HepG2 (cell line): ENCODE measurements at regions not wholly inside any gene's neighbourhood (a gene's known extent, or its start where the extent isn't known, plus 50 kb on each side); places are given as distances from the start of the nearest gene placed in this dataset.

ENCODE experiments used
- ATAC-seq: fragments of 200-7000 bp; cut with Tn5 transposase; 3 replicates; pipeline ENCODE4 v1.9.1; 2020; ENCODE audit warnings: mild to moderate bottlenecking, moderate library complexity
- BruUV-seq: library from RNA; stranded (reverse); fragments of 400-500 nt; replicated peaks from 2 replicates; lab custom pipeline; 2021; lab: Mats Ljungman, UMichigan
- CTCF ChIA-PET: fragments of 300-600 bp; formaldehyde crosslinking; extraction: SDS; loops from one replicate; lab custom pipeline; 2021; ENCODE audit warnings: low total read pairs, inconsistent platforms, low intra/inter-chr PET ratio; lab: Yijun Ruan, JAX
- POLR2A ChIA-PET: fragments of 350-600 bp; sonication (Branson Sonifier 250); formaldehyde crosslinking; loops from one replicate; lab custom pipeline; 2020; ENCODE audit warnings: antibody characterized with exemption, inconsistent platforms; lab: Yijun Ruan, JAX
- DNase-seq: peaks from one replicate; pipeline ENCODE4 v3.0.0-alpha.2; 2015; ENCODE audit warnings: low spot score
- FAIRE-seq: peaks from 3 replicates; lab custom pipeline; 2011; peaks lifted over from hg19 to GRCh38; lab: Jason Lieb, UNC
- H2AFZ ChIP-seq: one replicate; pipeline ENCODE4 v1.6.1; 2011; ENCODE audit warnings: low read length, inconsistent platforms
- H3K27ac ChIP-seq: fragments of 300-600 bp; 3 replicates; pipeline ENCODE4 v1.8.0; 2011; ENCODE audit warnings: mixed run types, mild to moderate bottlenecking, mixed read lengths, low read length, inconsistent platforms; ENCODE audit not compliant: insufficient read depth; ENCODE audit errors: extremely low read length
- H3K27me3 ChIP-seq, 2 experiments: fragments of 200-600 bp in 1 of 2; 2 replicates in 1 of 2; 3 replicates in 1 of 2; pipeline versions ENCODE4 v1.6.0 to v1.8.0; 2011; ENCODE audit warnings: low read length in 2 of 2, mild to moderate bottlenecking in 2 of 2, moderate library complexity in 2 of 2, inconsistent platforms in 1 of 2; ENCODE audit not compliant: insufficient read depth in 2 of 2, control insufficient read depth in 1 of 2
- H3K36me3 ChIP-seq, 2 experiments: fragments of 200-600 bp in 1 of 2; replicated peaks in 1 of 2; 2 replicates in 1 of 2; 3 replicates in 1 of 2; pipeline versions ENCODE4 v1.5.1 to v1.8.0; 2011; ENCODE audit warnings: low read length in 2 of 2, inconsistent platforms in 1 of 2; ENCODE audit not compliant: insufficient read depth in 2 of 2, control insufficient read depth in 1 of 2
- H3K4me1 ChIP-seq: 2 replicates; pipeline ENCODE4 v1.5.1; 2012; ENCODE audit warnings: low read length, inconsistent platforms; ENCODE audit not compliant: insufficient read depth
- H3K4me2 ChIP-seq: 2 replicates; pipeline ENCODE4 v1.6.0; 2011; ENCODE audit warnings: low read depth, low read length, inconsistent platforms
- H3K4me3 ChIP-seq, 3 experiments: fragments of 200-600 bp in 1 of 3; sonication (generic), shearing (Covaris generic) in 1 of 3; replicated peaks in 1 of 3; 2 replicates each; pipeline ENCODE4 v1.5.1; 2011 to 2016; ENCODE audit warnings: low read length in 3 of 3, inconsistent platforms in 2 of 3, low read depth in 2 of 3, mild to moderate bottlenecking in 2 of 3, control low read depth in 1 of 3, mixed read lengths in 1 of 3; ENCODE audit not compliant: insufficient read depth in 1 of 3
- H3K79me2 ChIP-seq: one replicate; pipeline ENCODE4 v1.6.1; 2011; ENCODE audit warnings: low read length, inconsistent platforms; ENCODE audit not compliant: insufficient read depth
- H3K9ac ChIP-seq: 2 replicates; pipeline ENCODE4 v1.6.0; 2011; ENCODE audit warnings: mild to moderate bottlenecking, low read depth, low read length, inconsistent platforms; ENCODE audit not compliant: insufficient read depth
- H3K9me3 ChIP-seq: 2 replicates; pipeline ENCODE4 v1.5.1; 2012; ENCODE audit warnings: mild to moderate bottlenecking, low read length
- H4K20me1 ChIP-seq: 2 replicates; pipeline ENCODE4 v1.6.0; 2011; ENCODE audit warnings: inconsistent platforms, mild to moderate bottlenecking, low read length, moderate library complexity; ENCODE audit not compliant: insufficient read depth
- FOXK2 ChIP-seq: fragments of 450-650 bp; IDR thresholded peaks from 2 replicates; pipeline ENCODE4 v1.6.1; 2016
- MIER2 ChIP-seq: IDR thresholded peaks from 2 replicates; pipeline ENCODE4 v1.6.1; 2016; ENCODE audit warnings: missing biosample characterization, missing genetic modification reagents
- NCOR1 ChIP-seq: fragments of 200-600 bp; sonication (generic); IDR thresholded peaks from 2 replicates; pipeline ENCODE4 v1.7.0; 2017; ENCODE audit warnings: antibody characterized with exemption, low read length, borderline replicate concordance
- NFATC3 ChIP-seq: sonication (generic); formaldehyde crosslinking; IDR thresholded peaks from 2 replicates; pipeline ENCODE4 v1.5.1; 2020; ENCODE audit warnings: mild to moderate bottlenecking, missing genetic modification reagents
- NFE2L1 ChIP-seq: sonication (generic); formaldehyde crosslinking; IDR thresholded peaks from 2 replicates; pipeline ENCODE4 v1.4.0; 2020; ENCODE audit warnings: missing genetic modification reagents, mild to moderate bottlenecking, borderline replicate concordance
- PRPF4 ChIP-seq: fragments of 200-400 bp; formaldehyde crosslinking; IDR thresholded peaks from 2 replicates; pipeline ENCODE4 v1.6.1; 2016; ENCODE audit warnings: low read length, low read depth; ENCODE audit not compliant: poor library complexity, severe bottlenecking
- TP53 ChIP-seq: sonication (generic); formaldehyde crosslinking; conservative IDR thresholded peaks from 2 replicates; pipeline ENCODE4 v1.4.0; 2020; ENCODE audit warnings: missing genetic modification reagents
- ZNF562 ChIP-seq: sonication (generic); formaldehyde crosslinking; IDR thresholded peaks from 2 replicates; pipeline ENCODE4 v1.8.0; 2022; ENCODE audit warnings: missing genetic modification reagents, borderline replicate concordance
- WGBS: methylation state at CpG from one replicate; pipeline ENCODE4 v1.1.6; 2017; ENCODE audit warnings: low lambda C conversion rate; 5-methylcytosine and 5-hydroxymethylcytosine counted together
- in situ Hi-C: cut with HindIII; loops from 2 replicates; pipeline ENCODE4 v1.10.0; 2017; ENCODE audit warnings: low pct_unique_long_range_greater_than_20kb; ENCODE audit not compliant: extremely low pct_ligation_motif_present
- intact Hi-C: fragments of 100-400 bp; cut with micrococcal nuclease; formaldehyde crosslinking; loops from one replicate; pipeline ENCODE4 v1.10.0; 2022; ENCODE audit not compliant: unreplicated experiment
- TF ChIP-seq, protein P1 (sequence below): sonication (generic); formaldehyde crosslinking; IDR thresholded peaks from 2 replicates; pipeline ENCODE4 v1.4.0; 2020; ENCODE audit warnings: low read depth, mild to moderate bottlenecking, missing genetic modification reagents
- TF ChIP-seq, protein P2 (sequence below): sonication (generic); formaldehyde crosslinking; IDR thresholded peaks from 2 replicates; pipeline ENCODE4 v1.4.0; 2020; ENCODE audit warnings: missing genetic modification reagents, borderline replicate concordance
- TF ChIP-seq, protein P3 (sequence below): sonication (generic); formaldehyde crosslinking; IDR thresholded peaks from 2 replicates; pipeline ENCODE4 v1.4.0; 2020; ENCODE audit warnings: mild to moderate bottlenecking, missing genetic modification reagents
- TF ChIP-seq, protein P4 (sequence below): IDR thresholded peaks from 2 replicates; pipeline ENCODE4 v1.4.0; 2020; ENCODE audit warnings: mild to moderate bottlenecking, missing genetic modification reagents

DNA sequence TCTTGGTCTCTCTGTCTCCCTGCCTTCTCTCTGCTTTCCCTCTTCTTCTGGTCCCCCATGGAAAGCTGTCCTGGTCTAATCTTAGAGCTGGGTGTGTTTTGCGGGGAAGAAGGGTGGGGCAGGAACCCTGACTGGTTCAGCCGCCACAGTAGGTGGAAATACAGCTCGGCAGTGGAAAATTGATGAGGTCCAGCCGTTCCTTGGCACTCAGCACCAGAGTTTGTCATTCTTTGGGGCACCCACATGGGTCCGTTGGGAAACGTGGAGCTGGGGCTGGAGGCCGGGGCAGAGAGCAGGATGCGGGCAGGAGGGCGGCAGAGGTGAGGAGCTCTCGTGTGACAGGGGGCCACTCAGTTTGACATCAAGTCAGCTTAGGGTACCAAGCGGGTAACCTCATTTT is 364.2 kb upstream of the AMELY start:
- Histone ChIP-seq H2AFZ (no peak overlapping the region), H3K9me3 (no peaks in the 10 kb centered on the region), H4K20me1 (peaks cover 6% of the 10 kb centered on the region; the same call in 1 of the 2 replicates), H3K27me3 (no peaks in the 10 kb centered on the region), H3K4me1 (peaks cover 39% of the 10 kb centered on the region), H3K79me2 (peaks cover 39% of the 10 kb centered on the region), H3K9ac (no peak overlapping the region; the same call in 1 of the 2 replicates), H3K4me2 (peak overlapping the region; percentile 82), H3K27ac (no peak overlapping the region), H3K4me3 (peak overlapping the region; percentile 49 to 71 (median 70); a peak in 5 of 6 replicates), H3K36me3 (no peaks in the 10 kb centered on the region)
- no TSS peak for BruUV-seq
- 34% methylated on average over 2 of the region's 11 CpGs for WGBS
- CTCF ChIA-PET, result no interaction called here
- in situ Hi-C loops, result no loop called here
- POLR2A ChIA-PET, result no interaction called here
- FAIRE-seq (no peak), ATAC-seq (no peak), DNase-seq (no peak)
- intact Hi-C loops, result loop anchor here (10.0 kb wide), 1 partner anchor 311 kb away; no protein-coding TSS in a partner anchor
- TF ChIP-seq ZNF562 (CRISPR knock-in tag) (no peak), NFATC3 (no peak), TP53 (CRISPR knock-in tag) (no peak), NFE2L1 (CRISPR knock-in tag) (no peak), FOXK2 (no peak), NCOR1 (no peak), PRPF4 (no peak), MIER2 (CRISPR knock-in tag) (no peak)
- TF ChIP-seq, protein P1, sequence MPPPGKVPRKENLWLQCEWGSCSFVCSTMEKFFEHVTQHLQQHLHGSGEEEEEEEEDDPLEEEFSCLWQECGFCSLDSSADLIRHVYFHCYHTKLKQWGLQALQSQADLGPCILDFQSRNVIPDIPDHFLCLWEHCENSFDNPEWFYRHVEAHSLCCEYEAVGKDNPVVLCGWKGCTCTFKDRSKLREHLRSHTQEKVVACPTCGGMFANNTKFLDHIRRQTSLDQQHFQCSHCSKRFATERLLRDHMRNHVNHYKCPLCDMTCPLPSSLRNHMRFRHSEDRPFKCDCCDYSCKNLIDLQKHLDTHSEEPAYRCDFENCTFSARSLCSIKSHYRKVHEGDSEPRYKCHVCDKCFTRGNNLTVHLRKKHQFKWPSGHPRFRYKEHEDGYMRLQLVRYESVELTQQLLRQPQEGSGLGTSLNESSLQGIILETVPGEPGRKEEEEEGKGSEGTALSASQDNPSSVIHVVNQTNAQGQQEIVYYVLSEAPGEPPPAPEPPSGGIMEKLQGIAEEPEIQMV (CRISPR knock-in tag), result no peak
- TF ChIP-seq, protein P2, sequence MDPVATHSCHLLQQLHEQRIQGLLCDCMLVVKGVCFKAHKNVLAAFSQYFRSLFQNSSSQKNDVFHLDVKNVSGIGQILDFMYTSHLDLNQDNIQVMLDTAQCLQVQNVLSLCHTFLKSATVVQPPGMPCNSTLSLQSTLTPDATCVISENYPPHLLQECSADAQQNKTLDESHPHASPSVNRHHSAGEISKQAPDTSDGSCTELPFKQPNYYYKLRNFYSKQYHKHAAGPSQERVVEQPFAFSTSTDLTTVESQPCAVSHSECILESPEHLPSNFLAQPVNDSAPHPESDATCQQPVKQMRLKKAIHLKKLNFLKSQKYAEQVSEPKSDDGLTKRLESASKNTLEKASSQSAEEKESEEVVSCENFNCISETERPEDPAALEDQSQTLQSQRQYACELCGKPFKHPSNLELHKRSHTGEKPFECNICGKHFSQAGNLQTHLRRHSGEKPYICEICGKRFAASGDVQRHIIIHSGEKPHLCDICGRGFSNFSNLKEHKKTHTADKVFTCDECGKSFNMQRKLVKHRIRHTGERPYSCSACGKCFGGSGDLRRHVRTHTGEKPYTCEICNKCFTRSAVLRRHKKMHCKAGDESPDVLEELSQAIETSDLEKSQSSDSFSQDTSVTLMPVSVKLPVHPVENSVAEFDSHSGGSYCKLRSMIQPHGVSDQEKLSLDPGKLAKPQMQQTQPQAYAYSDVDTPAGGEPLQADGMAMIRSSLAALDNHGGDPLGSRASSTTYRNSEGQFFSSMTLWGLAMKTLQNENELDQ (CRISPR knock-in tag), result no peak
- TF ChIP-seq, protein P3, sequence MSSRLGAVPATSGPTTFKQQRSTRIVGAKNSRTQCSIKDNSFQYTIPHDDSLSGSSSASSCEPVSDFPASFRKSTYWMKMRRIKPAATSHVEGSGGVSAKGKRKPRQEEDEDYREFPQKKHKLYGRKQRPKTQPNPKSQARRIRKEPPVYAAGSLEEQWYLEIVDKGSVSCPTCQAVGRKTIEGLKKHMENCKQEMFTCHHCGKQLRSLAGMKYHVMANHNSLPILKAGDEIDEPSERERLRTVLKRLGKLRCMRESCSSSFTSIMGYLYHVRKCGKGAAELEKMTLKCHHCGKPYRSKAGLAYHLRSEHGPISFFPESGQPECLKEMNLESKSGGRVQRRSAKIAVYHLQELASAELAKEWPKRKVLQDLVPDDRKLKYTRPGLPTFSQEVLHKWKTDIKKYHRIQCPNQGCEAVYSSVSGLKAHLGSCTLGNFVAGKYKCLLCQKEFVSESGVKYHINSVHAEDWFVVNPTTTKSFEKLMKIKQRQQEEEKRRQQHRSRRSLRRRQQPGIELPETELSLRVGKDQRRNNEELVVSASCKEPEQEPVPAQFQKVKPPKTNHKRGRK, result no peak
- TF ChIP-seq, protein P4, sequence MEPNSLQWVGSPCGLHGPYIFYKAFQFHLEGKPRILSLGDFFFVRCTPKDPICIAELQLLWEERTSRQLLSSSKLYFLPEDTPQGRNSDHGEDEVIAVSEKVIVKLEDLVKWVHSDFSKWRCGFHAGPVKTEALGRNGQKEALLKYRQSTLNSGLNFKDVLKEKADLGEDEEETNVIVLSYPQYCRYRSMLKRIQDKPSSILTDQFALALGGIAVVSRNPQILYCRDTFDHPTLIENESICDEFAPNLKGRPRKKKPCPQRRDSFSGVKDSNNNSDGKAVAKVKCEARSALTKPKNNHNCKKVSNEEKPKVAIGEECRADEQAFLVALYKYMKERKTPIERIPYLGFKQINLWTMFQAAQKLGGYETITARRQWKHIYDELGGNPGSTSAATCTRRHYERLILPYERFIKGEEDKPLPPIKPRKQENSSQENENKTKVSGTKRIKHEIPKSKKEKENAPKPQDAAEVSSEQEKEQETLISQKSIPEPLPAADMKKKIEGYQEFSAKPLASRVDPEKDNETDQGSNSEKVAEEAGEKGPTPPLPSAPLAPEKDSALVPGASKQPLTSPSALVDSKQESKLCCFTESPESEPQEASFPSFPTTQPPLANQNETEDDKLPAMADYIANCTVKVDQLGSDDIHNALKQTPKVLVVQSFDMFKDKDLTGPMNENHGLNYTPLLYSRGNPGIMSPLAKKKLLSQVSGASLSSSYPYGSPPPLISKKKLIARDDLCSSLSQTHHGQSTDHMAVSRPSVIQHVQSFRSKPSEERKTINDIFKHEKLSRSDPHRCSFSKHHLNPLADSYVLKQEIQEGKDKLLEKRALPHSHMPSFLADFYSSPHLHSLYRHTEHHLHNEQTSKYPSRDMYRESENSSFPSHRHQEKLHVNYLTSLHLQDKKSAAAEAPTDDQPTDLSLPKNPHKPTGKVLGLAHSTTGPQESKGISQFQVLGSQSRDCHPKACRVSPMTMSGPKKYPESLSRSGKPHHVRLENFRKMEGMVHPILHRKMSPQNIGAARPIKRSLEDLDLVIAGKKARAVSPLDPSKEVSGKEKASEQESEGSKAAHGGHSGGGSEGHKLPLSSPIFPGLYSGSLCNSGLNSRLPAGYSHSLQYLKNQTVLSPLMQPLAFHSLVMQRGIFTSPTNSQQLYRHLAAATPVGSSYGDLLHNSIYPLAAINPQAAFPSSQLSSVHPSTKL (CRISPR knock-in tag), result no peak
